Neural crest cell (in vitro differentiated cells): ENCODE measurements at regions not wholly inside any gene's neighbourhood (a gene's known extent, or its start where the extent isn't known, plus 50 kb on each side); places are given as distances from the start of the nearest gene placed in this dataset.

Experiments used
- DNase-seq: peaks from one replicate; pipeline ENCODE4 v3.0.0; 2021; ENCODE audit warnings: low read depth, mixed read lengths, low spot score
- H3K27ac Mint-ChIP-seq: one replicate; pipeline ENCODE4 v1.8.0; 2021; ENCODE audit warnings: mild to moderate bottlenecking, mixed read lengths; ENCODE audit not compliant: unreplicated experiment
- H3K27me3 Mint-ChIP-seq: 2 replicates; pipeline ENCODE4 v1.8.0; 2021; ENCODE audit warnings: low read depth, mild to moderate bottlenecking, mixed read lengths
- H3K36me3 Mint-ChIP-seq: 2 replicates; pipeline ENCODE4 v1.8.0; 2021; ENCODE audit warnings: low read depth, mild to moderate bottlenecking, mixed read lengths
- H3K4me1 Mint-ChIP-seq: 2 replicates; pipeline ENCODE4 v1.8.0; 2021; ENCODE audit warnings: mixed read lengths
- H3K4me3 Mint-ChIP-seq: one replicate; pipeline ENCODE4 v1.8.0; 2021; ENCODE audit warnings: mild to moderate bottlenecking, mixed read lengths
- H3K9me3 Mint-ChIP-seq: 2 replicates; pipeline ENCODE4 v1.8.0; 2021; ENCODE audit warnings: mixed read lengths
- CTCF ChIP-seq: fragments of 200-600 bp; sonication (generic); conservative IDR thresholded peaks from 2 replicates; pipeline ENCODE4 v1.5.0; 2021; ENCODE audit warnings: antibody characterized with exemption, mild to moderate bottlenecking

- DNase-seq: no peak
- Mint-ChIP-seq H3K27me3 (peaks cover 11% of the 10 kb centered on the region), H3K9me3 (peaks cover 3% of the 10 kb centered on the region), H3K4me1 (peaks cover 17% of the 10 kb centered on the region), H3K4me3 (peak overlapping the region; percentile 64), H3K27ac (peak overlapping the region; percentile 86), H3K36me3 (no peaks in the 10 kb centered on the region)
- no peak for TF ChIP-seq CTCF
Observed at GRCh38 chr11:122202161-122202950, 86.3 kb upstream of the BLID start.

DNA sequence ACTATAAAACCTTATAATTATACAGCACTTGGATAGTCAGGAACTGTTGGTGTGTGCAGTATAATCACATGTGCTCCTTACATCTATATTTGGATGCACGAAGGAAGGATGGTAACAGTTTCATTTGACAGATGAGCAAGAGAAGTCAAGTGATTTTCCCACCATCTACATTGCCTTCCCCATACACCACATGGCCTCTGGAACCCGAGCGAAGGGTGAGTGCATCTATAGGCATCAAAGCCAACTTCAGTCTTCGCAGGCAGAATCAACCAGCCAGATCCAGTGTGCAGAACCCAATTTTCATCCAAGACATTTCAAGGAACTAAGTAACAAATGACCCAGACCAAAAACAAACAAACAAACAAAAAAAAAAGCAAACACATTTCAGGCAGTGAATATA lies 85.1 kb upstream of the BLID start:
- TF ChIP-seq CTCF: no peak
- no peak overlapping the region for H3K4me3 Mint-ChIP-seq
- H3K36me3 Mint-ChIP-seq: no peaks in the 10 kb centered on the region
- H3K9me3 Mint-ChIP-seq: no peaks in the 10 kb centered on the region
- peaks cover 17% of the 10 kb centered on the region for H3K4me1 Mint-ChIP-seq
- peaks cover 8% of the 10 kb centered on the region for H3K27me3 Mint-ChIP-seq
- no peak overlapping the region for H3K27ac Mint-ChIP-seq
- no peak for DNase-seq

DNA sequence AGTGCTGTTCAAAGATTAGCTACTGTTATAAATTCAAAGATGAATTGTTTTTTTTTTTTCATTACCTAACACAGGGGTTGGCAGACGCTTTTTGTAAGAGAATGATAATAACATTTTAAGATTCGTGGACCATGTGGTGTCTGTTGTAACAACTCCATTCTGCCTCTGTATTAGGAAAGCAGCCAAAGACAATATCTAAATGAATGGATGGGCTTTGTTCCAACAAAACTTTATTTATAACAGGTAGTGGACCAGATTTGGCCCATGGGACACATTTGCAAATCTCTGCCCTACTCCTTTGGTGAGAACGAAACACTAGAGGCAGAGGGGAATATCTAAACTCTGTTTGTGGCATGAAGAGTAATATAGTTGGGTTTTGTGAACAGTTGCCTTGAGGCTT lies 83.6 kb upstream of the BLID start:
- DNase-seq: no peak
- Mint-ChIP-seq H3K27me3 (peaks cover 3% of the 10 kb centered on the region), H3K4me3 (no peak overlapping the region), H3K4me1 (peaks cover 17% of the 10 kb centered on the region), H3K36me3 (no peaks in the 10 kb centered on the region), H3K9me3 (no peaks in the 10 kb centered on the region), H3K27ac (no peak overlapping the region)
- TF ChIP-seq CTCF: no peak

- Mint-ChIP-seq H3K9me3 (no peaks in the 10 kb centered on the region), H3K27me3 (no peaks in the 10 kb centered on the region), H3K36me3 (no peaks in the 10 kb centered on the region), H3K27ac (no peak overlapping the region), H3K4me3 (no peak overlapping the region), H3K4me1 (peaks cover 17% of the 10 kb centered on the region)
- TF ChIP-seq CTCF: no peak
- no peak for DNase-seq
Observed at GRCh38 chr11:122198291-122198983, 82.4 kb upstream of the BLID start.

DNA sequence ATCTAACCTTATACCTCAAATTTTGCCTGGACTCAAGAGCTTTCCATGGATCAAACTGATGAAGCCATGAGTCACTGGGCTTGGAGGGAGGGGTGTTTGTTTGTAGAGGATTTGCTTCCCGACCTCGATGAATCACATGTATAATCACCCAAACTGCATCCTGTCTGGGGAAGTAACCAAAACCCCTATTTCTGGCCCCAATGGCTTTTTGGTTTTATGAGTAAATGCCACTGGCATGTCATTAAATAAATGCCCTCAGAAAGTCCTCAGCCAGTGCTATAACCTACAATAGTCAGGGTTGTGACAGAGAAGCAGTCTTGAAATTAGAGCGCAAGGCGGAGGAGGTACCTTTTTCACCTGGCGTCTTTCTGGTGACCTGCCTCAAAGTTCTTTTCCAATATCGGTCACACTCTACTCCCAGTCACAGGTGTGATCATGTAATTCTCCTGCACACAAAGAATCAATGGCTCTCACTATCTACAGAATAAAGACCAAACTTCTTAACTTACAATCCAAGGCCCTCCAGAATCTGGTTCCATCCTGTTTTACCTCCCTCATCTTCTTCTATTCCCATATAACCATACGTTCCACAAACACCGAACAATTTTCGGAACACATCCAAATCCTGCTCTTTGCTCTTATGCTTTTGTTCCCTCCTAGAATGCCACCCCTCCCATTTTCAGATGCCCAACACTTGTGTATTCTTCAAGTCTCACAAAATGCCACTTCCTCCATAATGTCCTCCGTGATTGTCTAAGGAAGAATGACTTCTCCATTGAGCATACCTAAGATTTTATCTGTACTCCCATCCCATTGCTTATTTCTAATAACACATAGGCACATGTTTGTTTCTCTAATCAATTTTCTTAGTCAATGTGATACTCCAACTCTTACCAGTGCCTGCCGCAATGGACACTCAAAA lies 81.3 kb upstream of the BLID start:
- no peak overlapping the region for H3K27ac Mint-ChIP-seq
- peaks cover 6% of the 10 kb centered on the region for H3K4me1 Mint-ChIP-seq
- no peak for DNase-seq
- H3K36me3 Mint-ChIP-seq: no peaks in the 10 kb centered on the region
- no peak overlapping the region for H3K4me3 Mint-ChIP-seq
- H3K9me3 Mint-ChIP-seq: no peaks in the 10 kb centered on the region
- H3K27me3 Mint-ChIP-seq: no peaks in the 10 kb centered on the region
- no peak for TF ChIP-seq CTCF
